MCF 10A (cell line): ENCODE measurements at regions not wholly inside any gene's neighbourhood (a gene's known extent, or its start where the extent isn't known, plus 50 kb on each side); places are given as distances from the start of the nearest gene placed in this dataset.

Experiments used
- BruUV-seq: library from RNA; stranded (reverse); fragments of 400-500 nt; replicated peaks from 2 replicates; lab custom pipeline; 2021; lab: Mats Ljungman, UMichigan
- CTCF ChIA-PET: fragments of 300-600 bp; sonication (Branson Sonifier 250); formaldehyde crosslinking; extraction: SDS; loops from one replicate; lab custom pipeline; 2021; ENCODE audit warnings: antibody characterized with exemption, inconsistent platforms; lab: Yijun Ruan, JAX
- POLR2A ChIA-PET: fragments of 300-600, 350-650 bp; sonication (Branson Sonifier 250); formaldehyde crosslinking; extraction: SDS; loops from one replicate; lab custom pipeline; 2020; ENCODE audit warnings: antibody characterized with exemption, inconsistent platforms; lab: Yijun Ruan, JAX
- DNase-seq: peaks from one replicate; pipeline ENCODE4 v3.0.0-alpha.2; 2018; ENCODE audit not compliant: unreplicated experiment
- H3K27ac Mint-ChIP-seq: one replicate; pipeline ENCODE4 v1.8.0; 2022; ENCODE audit warnings: mild to moderate bottlenecking, low read depth, mixed read lengths; ENCODE audit not compliant: unreplicated experiment
- H3K27me3 Mint-ChIP-seq: one replicate; pipeline ENCODE4 v1.8.0; 2022; ENCODE audit warnings: mixed read lengths; ENCODE audit not compliant: insufficient read depth, unreplicated experiment
- H3K36me3 Mint-ChIP-seq: one replicate; pipeline ENCODE4 v1.8.0; 2022; ENCODE audit warnings: mild to moderate bottlenecking, moderate library complexity, mixed read lengths; ENCODE audit not compliant: insufficient read depth, unreplicated experiment
- H3K4me1 Mint-ChIP-seq: one replicate; pipeline ENCODE4 v1.8.0; 2022; ENCODE audit warnings: mixed read lengths; ENCODE audit not compliant: insufficient read depth, unreplicated experiment
- H3K4me3 Mint-ChIP-seq: one replicate; pipeline ENCODE4 v1.8.0; 2022; ENCODE audit warnings: mild to moderate bottlenecking, moderate library complexity, mixed read lengths; ENCODE audit not compliant: unreplicated experiment
- H3K9me3 Mint-ChIP-seq: one replicate; pipeline ENCODE4 v1.8.0; 2022; ENCODE audit warnings: mixed read lengths; ENCODE audit not compliant: unreplicated experiment
- intact Hi-C: fragments of 100-400 bp; cut with micrococcal nuclease; formaldehyde crosslinking; loops from 2 replicates; pipeline ENCODE4 v1.14.1; 2022
- TF ChIP-seq, protein P1 (sequence below): fragments of 200-600 bp; IDR thresholded peaks from one replicate; pipeline ENCODE4 v1.8.0; 2022; ENCODE audit warnings: antibody characterized with exemption, mild to moderate bottlenecking; ENCODE audit not compliant: unreplicated experiment

DNA sequence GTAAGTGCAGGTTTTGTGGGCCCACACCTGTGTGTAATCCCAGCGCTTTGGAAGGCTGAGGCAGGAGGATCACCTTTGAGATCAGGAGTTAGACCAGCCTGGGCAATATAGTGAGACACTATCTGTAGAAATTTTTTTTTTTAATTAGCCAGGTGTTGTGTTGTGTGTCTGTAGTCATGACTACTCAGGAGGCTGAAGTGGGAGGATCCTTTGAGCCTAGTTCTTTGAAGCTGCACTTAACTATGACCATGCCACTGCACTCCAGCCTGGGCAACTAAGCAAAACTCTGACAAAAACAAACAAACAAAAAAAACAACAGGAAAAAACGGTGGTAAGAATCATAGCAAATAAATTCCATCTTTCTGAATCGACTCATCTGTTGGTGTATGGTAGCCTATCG lies 268.6 kb upstream of the PDGFD start:
- intact Hi-C loops = no loop called here
- POLR2A ChIA-PET = no interaction called here
- Mint-ChIP-seq H3K36me3 (no peaks in the 10 kb centered on the region), H3K27me3 (no peaks in the 10 kb centered on the region), H3K4me3 (no peak overlapping the region), H3K4me1 (no peaks in the 10 kb centered on the region), H3K27ac (no peak overlapping the region), H3K9me3 (no peaks in the 10 kb centered on the region)
- BruUV-seq = no TSS peak
- TF ChIP-seq, protein P1, sequence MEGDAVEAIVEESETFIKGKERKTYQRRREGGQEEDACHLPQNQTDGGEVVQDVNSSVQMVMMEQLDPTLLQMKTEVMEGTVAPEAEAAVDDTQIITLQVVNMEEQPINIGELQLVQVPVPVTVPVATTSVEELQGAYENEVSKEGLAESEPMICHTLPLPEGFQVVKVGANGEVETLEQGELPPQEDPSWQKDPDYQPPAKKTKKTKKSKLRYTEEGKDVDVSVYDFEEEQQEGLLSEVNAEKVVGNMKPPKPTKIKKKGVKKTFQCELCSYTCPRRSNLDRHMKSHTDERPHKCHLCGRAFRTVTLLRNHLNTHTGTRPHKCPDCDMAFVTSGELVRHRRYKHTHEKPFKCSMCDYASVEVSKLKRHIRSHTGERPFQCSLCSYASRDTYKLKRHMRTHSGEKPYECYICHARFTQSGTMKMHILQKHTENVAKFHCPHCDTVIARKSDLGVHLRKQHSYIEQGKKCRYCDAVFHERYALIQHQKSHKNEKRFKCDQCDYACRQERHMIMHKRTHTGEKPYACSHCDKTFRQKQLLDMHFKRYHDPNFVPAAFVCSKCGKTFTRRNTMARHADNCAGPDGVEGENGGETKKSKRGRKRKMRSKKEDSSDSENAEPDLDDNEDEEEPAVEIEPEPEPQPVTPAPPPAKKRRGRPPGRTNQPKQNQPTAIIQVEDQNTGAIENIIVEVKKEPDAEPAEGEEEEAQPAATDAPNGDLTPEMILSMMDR = no peak
- CTCF ChIA-PET = no interaction called here
- no peak for DNase-seq

DNA sequence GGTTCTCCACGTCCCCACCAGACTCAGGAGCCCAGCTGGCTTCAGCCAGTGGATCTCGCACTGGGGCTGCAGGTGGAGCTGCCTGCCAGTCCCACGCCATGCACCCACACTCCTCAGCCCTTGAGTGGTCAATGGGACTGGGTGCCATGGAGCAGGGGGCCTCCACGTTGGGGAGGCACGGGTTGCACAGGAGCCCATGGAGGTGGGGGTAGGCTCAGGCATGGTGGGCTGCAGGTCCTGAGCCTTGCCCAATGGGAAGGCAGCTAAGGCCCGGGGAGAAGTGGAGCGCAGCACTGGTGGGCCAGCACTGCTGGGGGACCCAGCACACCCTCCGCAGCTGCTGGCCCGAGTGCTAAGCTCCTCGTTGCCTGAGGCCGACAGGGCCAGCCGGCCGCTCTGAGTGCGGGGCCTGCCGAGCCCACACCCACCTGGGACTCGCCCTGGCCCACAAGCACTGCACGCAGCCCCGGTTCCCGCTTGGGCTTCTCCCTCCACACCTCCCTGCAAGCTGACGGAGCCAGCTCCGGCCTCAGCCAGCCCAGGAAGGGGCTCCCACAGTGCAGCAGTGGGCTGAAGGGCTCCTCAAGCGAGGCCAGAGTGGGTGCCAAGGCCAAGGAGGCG lies 258.5 kb upstream of the PDGFD start:
- TF ChIP-seq, protein P1 = no peak
- Mint-ChIP-seq H3K9me3 (no peaks in the 10 kb centered on the region), H3K4me1 (peaks cover 5% of the 10 kb centered on the region), H3K4me3 (no peak overlapping the region), H3K27me3 (no peaks in the 10 kb centered on the region), H3K27ac (no peak overlapping the region), H3K36me3 (no peaks in the 10 kb centered on the region)
- POLR2A ChIA-PET = no interaction called here
- no TSS peak for BruUV-seq
- no peak for DNase-seq
- CTCF ChIA-PET = interaction anchor here (0.6 kb wide), 1 partner anchor 169 kb away, joined by 3 read pairs; no protein-coding TSS in a partner anchor
- intact Hi-C loops = no loop called here

DNA sequence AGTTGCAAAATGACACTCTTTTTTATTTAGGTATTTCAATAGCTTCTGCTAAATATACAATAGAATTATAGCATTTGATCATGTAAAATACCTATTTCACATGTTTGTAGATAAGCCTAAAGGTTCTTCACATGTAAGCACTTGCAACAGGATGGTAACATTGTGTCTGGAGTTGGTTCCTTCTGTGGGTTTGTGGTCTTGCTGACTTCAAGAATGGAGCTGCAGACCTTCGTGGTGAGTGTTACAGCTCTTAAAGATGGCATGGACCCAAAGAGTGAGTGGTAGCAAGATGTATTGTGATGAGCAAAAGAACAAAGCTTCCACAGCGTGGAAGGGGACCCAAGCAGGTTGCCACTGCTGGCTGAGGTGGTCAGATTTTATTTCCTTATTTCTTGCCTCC lies 246.4 kb upstream of the PDGFD start:
- TF ChIP-seq, protein P1 = no peak
- POLR2A ChIA-PET = no interaction called here
- H3K27ac Mint-ChIP-seq = no peak overlapping the region
- H3K4me3 Mint-ChIP-seq = no peak overlapping the region
- H3K36me3 Mint-ChIP-seq = no peaks in the 10 kb centered on the region
- H3K4me1 Mint-ChIP-seq = no peaks in the 10 kb centered on the region
- BruUV-seq = no TSS peak
- intact Hi-C loops = no loop called here
- DNase-seq = no peak
- no peaks in the 10 kb centered on the region for H3K27me3 Mint-ChIP-seq
- CTCF ChIA-PET = interaction anchor here (0.8 kb wide), 1 partner anchor 42 kb away, joined by 3 read pairs; no protein-coding TSS in a partner anchor
- H3K9me3 Mint-ChIP-seq = no peaks in the 10 kb centered on the region

DNA sequence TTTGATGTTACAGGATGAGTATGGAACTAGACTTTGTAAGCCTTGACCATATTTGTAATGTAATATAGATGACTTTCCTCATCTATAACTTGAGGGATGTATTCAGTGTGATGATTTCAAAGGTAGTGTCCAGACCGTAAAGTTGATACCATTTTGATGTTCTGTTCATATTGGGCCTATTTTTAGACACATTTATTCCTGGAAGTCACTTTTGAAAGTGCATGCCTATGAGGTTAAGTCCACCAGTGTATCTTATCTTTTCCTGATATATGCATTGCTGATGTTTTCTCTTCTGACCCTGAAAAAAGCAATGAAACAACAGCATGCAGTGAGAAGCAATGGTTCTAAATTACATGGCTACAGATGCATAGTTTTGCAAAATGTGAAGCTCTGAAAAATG lies 244.7 kb upstream of the PDGFD start:
- no peak for DNase-seq
- Mint-ChIP-seq H3K4me1 (no peaks in the 10 kb centered on the region), H3K27ac (no peak overlapping the region), H3K4me3 (no peak overlapping the region), H3K36me3 (no peaks in the 10 kb centered on the region), H3K9me3 (no peaks in the 10 kb centered on the region), H3K27me3 (no peaks in the 10 kb centered on the region)
- POLR2A ChIA-PET = no interaction called here
- CTCF ChIA-PET = no interaction called here
- TF ChIP-seq, protein P1 = no peak
- intact Hi-C loops = no loop called here
- BruUV-seq = no TSS peak
